ENCODE measurements at regions not wholly inside any gene's neighbourhood (a gene's known extent, or its start where the extent isn't known, plus 50 kb on each side); places are given as distances from the start of the nearest gene placed in this dataset.

DNA sequence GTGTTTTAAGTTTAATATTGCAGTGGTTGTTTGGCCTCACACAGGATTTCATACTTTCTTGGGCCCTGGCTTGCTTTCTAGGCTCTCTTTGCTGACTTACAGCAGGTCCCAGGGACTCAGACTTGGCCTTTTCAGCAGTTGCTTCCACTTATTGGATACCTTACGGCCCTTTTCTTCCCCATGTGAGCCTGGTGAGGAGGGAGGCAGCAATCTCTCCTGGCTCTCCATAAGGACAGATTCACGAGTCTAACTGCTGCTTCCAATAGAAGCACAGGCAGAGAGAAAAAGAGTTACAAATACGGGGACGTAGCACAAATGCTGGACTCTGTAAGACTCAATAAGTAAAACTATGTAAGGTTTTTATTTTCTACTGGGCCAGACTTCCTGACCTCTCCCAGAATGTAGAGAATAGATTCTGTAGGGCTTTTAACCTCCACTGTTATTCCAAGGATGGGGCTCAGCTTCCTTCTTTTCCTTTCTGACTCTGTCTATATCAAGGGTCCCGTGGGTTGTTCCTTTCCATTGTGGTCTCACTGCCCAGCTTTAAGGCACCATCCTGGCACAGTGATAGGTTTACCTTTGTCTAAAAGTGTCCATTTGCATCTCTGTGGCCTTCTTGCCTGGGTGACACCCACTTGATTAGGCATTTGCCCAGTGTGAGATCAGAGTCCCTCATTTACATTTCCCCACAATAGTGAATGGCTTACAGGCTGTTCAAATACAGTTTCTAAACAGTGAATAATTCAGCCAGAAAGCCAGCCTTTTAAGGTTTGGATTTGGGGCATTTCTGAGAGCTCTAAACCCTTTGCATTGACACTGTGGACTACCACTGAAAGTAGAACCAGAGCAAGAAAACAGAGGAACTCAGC is 92.8 kb downstream of the RASSF10 start:
- ChIA-PET POLR2A (ENCODE audit: partially characterized antibody) (no interaction called here), CTCF (ENCODE audit: partially characterized antibody) (no interaction called here)
- Histone ChIP-seq H3K36me3 (ENCODE audit: control insufficient read depth in 2 of 4, insufficient read depth in 4 of 4, low read length in 3 of 4) (no peaks in the 10 kb centered on the region), H2BK5ac (ENCODE audit: low read depth, low read length) (peak overlapping the region; percentile 74; the same call in 1 of the 2 replicates), H3K9ac (replicated peaks in 1 of 4; ENCODE audit: extremely low read depth in 1 of 4, low read depth in 3 of 4, low read length in 3 of 4) (no peak overlapping the region), H3K18ac (ENCODE audit: extremely low read depth, low read length) (peak overlapping the region; percentile 33; the same call in 1 of the 2 replicates), H4K20me1 (replicated peaks in 1 of 2; ENCODE audit: control insufficient read depth in 1 of 2, insufficient read depth in 2 of 2, low read length in 2 of 2) (no peaks in the 10 kb centered on the region), H3K4ac (replicated peaks; ENCODE audit: insufficient read length, low read depth, low read length) (no peak overlapping the region), H4K5ac (ENCODE audit: insufficient read length, low read depth, low read length) (no peak overlapping the region), H2AK5ac (ENCODE audit: low read depth, low read length) (no peak overlapping the region), H3K23me2 (ENCODE audit: low read depth, low read length) (no peaks in the 10 kb centered on the region), H2BK120ac (replicated peaks; ENCODE audit: low read depth, low read length) (no peak overlapping the region), H3K79me2 (ENCODE audit: control insufficient read depth in 1 of 2, insufficient read depth in 2 of 2, low read length in 2 of 2) (no peaks in the 10 kb centered on the region), H3K4me3 (ENCODE audit: extremely low read depth in 1 of 4, insufficient read depth in 2 of 4, low read depth in 3 of 4, low read length in 4 of 4) (no peak overlapping the region), H3K79me1 (ENCODE audit: low read depth, low read length) (no peaks in the 10 kb centered on the region), H3K27ac (ENCODE audit: low read depth, low read length) (peak overlapping the region; percentile 42; the same call in 1 of the 2 replicates), H2BK15ac (ENCODE audit: low read length) (peak overlapping the region; percentile 53; the same call in 1 of the 2 replicates), H2AFZ (ENCODE audit: low read length) (0 out of 2 replicates have a peak overlapping the region, but pooled peaks have one; percentile 40), H3K56ac (replicated peaks; ENCODE audit: insufficient read length, low read depth, low read length) (no peak overlapping the region), H3K23ac (ENCODE audit: insufficient read length) (no peak overlapping the region), H3K9me3 (ENCODE audit: insufficient read depth in 2 of 2, low read depth in 1 of 2, low read length in 1 of 2) (no peaks in the 10 kb centered on the region), H3K4me1 (replicated peaks in 1 of 4; ENCODE audit: control insufficient read depth in 3 of 4, insufficient read depth in 4 of 4, low read length in 3 of 4) (peaks cover 0 to 7% (median 4%) of the 10 kb centered on the region in 4 experiments; a peak in 5 of 7 replicates), H3K4me2 (ENCODE audit: insufficient read depth in 1 of 2, low read depth in 2 of 2, low read length in 2 of 2) (peak overlapping the region; percentile 1 to 47; a peak in 3 of 4 replicates), H3K27me3 (replicated peaks in 1 of 4; ENCODE audit: control insufficient read depth in 3 of 4, extremely low read depth in 1 of 4, insufficient read depth in 3 of 4, low read length in 3 of 4) (no peaks in the 10 kb centered on the region), H2BK20ac (ENCODE audit: low read length) (0 out of 2 replicates have a peak overlapping the region, but pooled peaks have one; percentile 55), H4K8ac (ENCODE audit: extremely low read depth, insufficient read depth, low read length) (no peak overlapping the region), H4K91ac (replicated peaks; ENCODE audit: insufficient read length, low read length) (no peak overlapping the region), H3K14ac (ENCODE audit: insufficient read length) (no peak overlapping the region), H2BK12ac (ENCODE audit: low read depth, low read length) (peak overlapping the region; percentile 55; the same call in 1 of the 2 replicates)
- DNase-seq (ENCODE audit: low read depth in 1 of 2, low spot score in 2 of 2) (no peak), FAIRE-seq (no peak)
- WGBS, 2 experiments (ENCODE audit: extremely low coverage in 1 of 2, insufficient coverage in 1 of 2, insufficient read length in 1 of 2, insufficient replicate concordance in 2 of 2, low coverage in 1 of 2, low lambda C conversion rate in 2 of 2, missing lambda C conversion rate in 1 of 2), result 70% methylated on average over 5 of the region's 5 CpGs; no CpG with 5 or more reads in 1 of the 2 experiments
- TF ChIP-seq RAD21 (IDR thresholded peaks at IDR 0.05 in 1 of 2, conservative IDR thresholded peaks at IDR 0.05 in 1 of 2; ENCODE audit: low read depth in 2 of 2, low read length in 2 of 2) (no peak), SUZ12 (IDR thresholded peaks at IDR 0.05; ENCODE audit: low read length) (no peak), GABPA (IDR thresholded peaks at IDR 0.05; ENCODE audit: borderline replicate concordance, insufficient read depth, low read length) (no peak)
